Gastroesophageal sphincter (tissue), 3 donors: ENCODE measurements at regions not wholly inside any gene's neighbourhood (a gene's known extent, or its start where the extent isn't known, plus 50 kb on each side); places are given as distances from the start of the nearest gene placed in this dataset.

Experiments used
- CTCF ChIP-seq, 4 experiments: fragments of 200-600 bp in 2 of 4; fragments of 450-650 bp in 2 of 4; sonication (generic) in 1 of 4; IDR thresholded peaks; one replicate each; pipeline ENCODE4 v1.5.1; 2017 to 2019; ENCODE audit warnings: antibody characterized with exemption in 4 of 4, mild to moderate bottlenecking in 2 of 4, moderate library complexity in 2 of 4
- POLR2A ChIP-seq, 2 donors: fragments of 450-650 bp; IDR thresholded peaks; one replicate each; pipeline ENCODE4 v1.6.1; 2017; ENCODE audit warnings: antibody characterized with exemption in 2 of 2, mild to moderate bottlenecking in 2 of 2, moderate library complexity in 1 of 2
- POLR2AphosphoS5 ChIP-seq: sonication (generic); formaldehyde crosslinking; IDR thresholded peaks from one replicate; pipeline ENCODE4 v1.6.1; 2017; ENCODE audit warnings: antibody characterized with exemption

DNA sequence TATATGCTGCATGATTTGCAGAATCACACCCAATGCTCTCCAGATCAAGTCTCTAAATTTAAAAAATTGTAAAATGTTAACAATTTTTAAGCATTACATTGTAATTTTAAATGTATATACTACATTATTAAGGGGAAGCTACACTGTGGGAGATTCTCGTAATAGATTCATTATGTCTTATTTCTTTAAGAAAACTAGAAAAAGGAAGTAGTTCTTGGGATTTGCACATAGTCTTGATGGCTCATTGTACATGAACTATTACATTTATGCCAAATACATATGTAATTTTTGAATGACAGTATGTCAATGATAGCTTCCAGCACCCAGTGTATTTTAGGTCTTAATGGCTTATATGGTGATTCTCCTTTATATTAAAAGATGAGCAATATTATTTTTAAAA lies 250.3 kb downstream of the PTPRC start:
- TF ChIP-seq CTCF (IDR thresholded peaks at IDR 0.05) (no peak), POLR2A (IDR thresholded peaks at IDR 0.05) (no peak), POLR2AphosphoS5 (no peak)
